DMS153 treated with DMSO at 0.1 percent for 48 hours (cell line): ENCODE measurements at regions not wholly inside any gene's neighbourhood (a gene's known extent, or its start where the extent isn't known, plus 50 kb on each side); places are given as distances from the start of the nearest gene placed in this dataset.
"Not testable (repeated sequence)": the region's sequence is repeated elsewhere in the genome, so short reads cannot be mapped to it uniquely, and the experiment has no call there.

ENCODE experiments used
- DNase-seq: peaks from one replicate; lab custom pipeline; 2025; ENCODE audit not compliant: unreplicated experiment; lab: John Stamatoyannopoulos, UW

GRCh38 chr5:63564789-63565188, 397.5 kb downstream of the HTR1A start:
- DNase-seq = no peak

GRCh38 chr5:63563008-63563917, 399.0 kb downstream of the HTR1A start:
- DNase-seq = no peak

- no peak for DNase-seq
These were observed 406.4 kb downstream of the HTR1A start for GRCh38 chr5:63555874-63556273.

GRCh38 chr5:63554191-63554590, 408.1 kb downstream of the HTR1A start:
- no peak for DNase-seq

GRCh38 chr5:63553073-63553472, 409.2 kb downstream of the HTR1A start:
- DNase-seq = no peak

- DNase-seq = no peak
These were observed 426.2 kb downstream of the HTR1A start for GRCh38 chr5:63535840-63536602.

GRCh38 chr5:63524281-63524680, 438.0 kb downstream of the HTR1A start:
- DNase-seq = no peak

GRCh38 chr5:63516006-63516405, 446.2 kb downstream of the HTR1A start:
- no peak for DNase-seq

GRCh38 chr5:63500242-63500641, 462.0 kb downstream of the HTR1A start:
- DNase-seq = no peak

- no peak for DNase-seq
These were observed 467.0 kb downstream of the HTR1A start for GRCh38 chr5:63495225-63495624.

GRCh38 chr5:63483338-63483737, 478.9 kb downstream of the HTR1A start:
- DNase-seq = no peak

- no peak for DNase-seq
These were observed 488.8 kb downstream of the HTR1A start for GRCh38 chr5:63473335-63473967.

GRCh38 chr5:63456279-63456678, 506.0 kb downstream of the HTR1A start:
- DNase-seq = no peak

GRCh38 chr5:63451188-63451587, 511.1 kb downstream of the HTR1A start:
- DNase-seq = no peak

GRCh38 chr5:63439537-63439936, 522.7 kb downstream of the HTR1A start:
- DNase-seq = no peak

GRCh38 chr5:63409737-63410136, 552.5 kb downstream of the HTR1A start:
- no peak for DNase-seq

- no peak for DNase-seq
These were observed 553.3 kb downstream of the HTR1A start for GRCh38 chr5:63408984-63409383.

- no peak for DNase-seq
These were observed 560.7 kb downstream of the HTR1A start for GRCh38 chr5:63401436-63402046.

GRCh38 chr5:63400079-63400478, 562.2 kb downstream of the HTR1A start:
- DNase-seq = no peak

GRCh38 chr5:63398346-63398745, 563.9 kb downstream of the HTR1A start:
- no peak for DNase-seq

- not testable (repeated sequence) for DNase-seq
These were observed 574.1 kb downstream of the HTR1A start for GRCh38 chr5:63388188-63388587.
